C4-2B (cell line): ENCODE measurements at regions not wholly inside any gene's neighbourhood (a gene's known extent, or its start where the extent isn't known, plus 50 kb on each side); places are given as distances from the start of the nearest gene placed in this dataset.

ENCODE experiments used
- CTCF ChIP-seq: fragments of 450-650 bp; conservative IDR thresholded peaks from 2 replicates; pipeline ENCODE4 v1.5.1; 2017; ENCODE audit warnings: mild to moderate bottlenecking
- ZFX ChIP-seq: fragments of 450-650 bp; IDR thresholded peaks from 2 replicates; pipeline ENCODE4 v1.6.1; 2017

- TF ChIP-seq CTCF (no peak), ZFX (no peak)
Measured at GRCh38 chr15:58318517-58318916, 113.3 kb upstream of the LIPC start.
